Dendritic cell treated with granulocyte-macrophage colony-stimulating factor and Interleukin-4, amounts not matched to agents 40 ng/mL and 50 ng/mL, for 4 days (primary cell): ENCODE measurements at regions not wholly inside any gene's neighbourhood (a gene's known extent, or its start where the extent isn't known, plus 50 kb on each side); places are given as distances from the start of the nearest gene placed in this dataset.
"Not testable (repeated sequence)": the region's sequence is repeated elsewhere in the genome, so short reads cannot be mapped to it uniquely, and the experiment has no call there.

Source experiments
- H3K27ac Mint-ChIP-seq: one replicate; pipeline ENCODE4 v1.8.0; 2022; ENCODE audit warnings: mild to moderate bottlenecking, mixed read lengths
- H3K27me3 Mint-ChIP-seq: one replicate; pipeline ENCODE4 v1.8.0; 2022; ENCODE audit warnings: mild to moderate bottlenecking, mixed read lengths
- H3K36me3 Mint-ChIP-seq: one replicate; pipeline ENCODE4 v1.8.0; 2022; ENCODE audit warnings: low read depth, mixed read lengths
- H3K4me1 Mint-ChIP-seq: one replicate; pipeline ENCODE4 v1.8.0; 2022; ENCODE audit warnings: low read depth, mixed read lengths
- H3K4me3 Mint-ChIP-seq: one replicate; pipeline ENCODE4 v1.8.0; 2022; ENCODE audit warnings: mild to moderate bottlenecking, moderate library complexity, mixed read lengths
- H3K9me3 Mint-ChIP-seq: one replicate; pipeline ENCODE4 v1.8.0; 2022; ENCODE audit warnings: mixed read lengths
- intact Hi-C: fragments of 100-400 bp; cut with micrococcal nuclease; formaldehyde crosslinking; loops from one replicate; pipeline ENCODE4 v1.15.0; 2022

GRCh38 chr21:27996906-27997305 is 995.8 kb downstream of the LTN1 start:
- intact Hi-C loops, H3K4me1 Mint-ChIP-seq, H3K36me3 Mint-ChIP-seq, H3K9me3 Mint-ChIP-seq, H3K4me3 Mint-ChIP-seq, H3K27me3 Mint-ChIP-seq, H3K27ac Mint-ChIP-seq: not testable (repeated sequence)

DNA sequence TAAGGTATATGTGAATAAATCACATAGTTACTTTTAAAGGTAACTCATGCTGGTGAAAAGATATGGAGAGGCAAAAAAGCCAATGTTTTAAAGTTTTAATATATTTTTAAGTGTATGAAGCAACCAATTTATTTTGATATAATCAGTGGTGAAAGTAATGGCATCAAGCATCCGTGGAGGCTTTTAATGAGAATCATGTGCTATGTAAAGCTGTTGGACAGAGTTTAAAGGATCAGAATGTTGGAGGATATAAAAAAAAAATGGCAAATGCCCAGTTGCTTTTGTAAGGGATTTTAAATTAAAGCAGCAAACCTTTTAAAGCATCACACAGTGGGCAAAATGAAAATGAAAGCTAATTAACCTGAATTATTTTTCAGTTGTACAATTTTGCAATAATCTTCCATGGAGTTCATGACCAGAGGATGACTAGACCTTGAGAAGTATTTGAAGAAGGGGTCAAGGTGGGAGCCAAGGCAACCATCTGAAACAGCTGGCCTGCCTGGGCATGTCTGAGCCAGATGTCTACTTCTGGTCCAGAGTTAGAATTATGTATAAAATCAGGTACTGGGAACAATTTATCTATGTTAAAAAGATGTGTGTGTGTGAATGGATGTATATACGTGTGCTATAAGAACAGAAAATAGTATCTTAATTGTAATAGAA is 1007.9 kb downstream of the LTN1 start:
- H3K4me3 Mint-ChIP-seq, intact Hi-C loops, H3K36me3 Mint-ChIP-seq, H3K27ac Mint-ChIP-seq, H3K27me3 Mint-ChIP-seq, H3K4me1 Mint-ChIP-seq, H3K9me3 Mint-ChIP-seq: not testable (repeated sequence)

GRCh38 chr21:27979446-27979845 is 1012.6 kb upstream of the ADAMTS5 start:
- intact Hi-C loops, H3K4me1 Mint-ChIP-seq, H3K27me3 Mint-ChIP-seq, H3K4me3 Mint-ChIP-seq, H3K36me3 Mint-ChIP-seq, H3K9me3 Mint-ChIP-seq, H3K27ac Mint-ChIP-seq: not testable (repeated sequence)

DNA sequence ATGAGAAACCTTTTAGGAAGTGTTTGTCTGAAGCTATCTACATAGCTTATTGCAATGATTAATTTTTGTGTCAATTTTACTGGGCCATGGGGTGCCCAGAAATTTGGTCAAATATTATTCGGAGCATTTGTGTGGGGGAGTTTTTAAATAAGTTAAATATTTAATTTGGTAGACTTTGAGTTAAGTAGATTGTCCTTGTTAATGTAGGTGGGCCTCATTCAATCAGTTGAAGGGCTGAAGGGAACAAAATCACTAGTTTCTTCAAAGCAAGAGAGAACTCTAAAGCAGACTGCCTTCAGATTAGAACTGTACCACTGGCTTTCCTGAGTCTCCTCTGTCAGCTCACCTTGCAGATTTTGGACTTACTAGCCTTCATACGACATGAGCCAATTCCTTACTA is 1008.6 kb upstream of the ADAMTS5 start:
- Mint-ChIP-seq H3K9me3 (no peaks in the 10 kb centered on the region), H3K4me1 (no peaks in the 10 kb centered on the region), H3K27ac (no peak overlapping the region), H3K27me3 (no peaks in the 10 kb centered on the region), H3K4me3 (no peak overlapping the region), H3K36me3 (no peaks in the 10 kb centered on the region)
- intact Hi-C loops: no loop called here

GRCh38 chr21:27974152-27974551 is 1007.3 kb upstream of the ADAMTS5 start:
- H3K9me3 Mint-ChIP-seq, intact Hi-C loops, H3K36me3 Mint-ChIP-seq, H3K27me3 Mint-ChIP-seq, H3K4me3 Mint-ChIP-seq, H3K27ac Mint-ChIP-seq, H3K4me1 Mint-ChIP-seq: not testable (repeated sequence)

DNA sequence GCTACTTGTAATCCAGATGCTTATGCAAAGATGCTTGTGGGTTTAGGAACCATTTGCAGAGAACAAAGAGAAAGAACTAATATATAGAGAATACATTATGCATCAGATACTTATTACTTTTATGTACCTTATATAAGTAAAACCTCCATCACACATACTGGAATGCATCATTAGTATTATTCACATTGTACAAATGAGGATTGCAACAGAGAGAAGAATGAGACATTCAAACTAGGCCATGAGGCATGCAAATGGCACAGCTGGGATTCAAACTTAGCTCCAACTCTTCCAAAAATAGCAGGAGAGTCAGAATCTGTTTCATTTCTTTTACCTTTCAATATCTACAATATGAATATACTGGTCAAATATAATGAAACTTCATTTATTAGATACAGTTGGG is 1001.4 kb upstream of the ADAMTS5 start:
- H3K4me3 Mint-ChIP-seq, H3K27me3 Mint-ChIP-seq, H3K27ac Mint-ChIP-seq, H3K9me3 Mint-ChIP-seq, H3K36me3 Mint-ChIP-seq, H3K4me1 Mint-ChIP-seq, intact Hi-C loops: not testable (repeated sequence)

DNA sequence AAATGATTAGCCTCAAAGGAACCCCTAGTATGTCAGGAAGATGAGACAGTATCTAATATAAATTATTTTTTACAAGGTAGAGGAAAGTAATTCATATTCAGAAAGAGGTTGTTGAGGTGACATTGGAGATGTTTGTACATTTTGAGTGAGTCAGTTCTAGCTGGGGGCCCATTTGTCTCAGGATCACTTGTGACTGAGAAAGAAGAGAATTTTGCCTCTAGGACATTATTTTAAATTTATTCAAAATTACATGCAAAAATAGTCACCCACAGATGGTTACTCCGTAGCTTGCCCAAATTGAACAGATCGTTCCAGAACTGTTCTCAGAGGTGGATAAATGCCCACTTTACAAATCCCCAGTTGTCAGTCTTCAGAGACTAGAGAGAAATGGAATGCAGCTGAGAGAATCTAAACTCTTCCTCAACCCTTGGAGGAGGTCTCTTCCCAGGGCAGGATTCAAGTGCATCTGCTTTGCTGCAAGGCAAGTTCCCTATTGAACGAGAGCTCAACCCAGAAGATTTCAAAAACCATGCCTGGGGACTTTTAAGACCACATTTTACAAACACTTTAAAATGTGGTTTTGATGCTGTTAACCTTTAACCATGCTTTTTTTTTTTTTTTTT is 987.8 kb upstream of the ADAMTS5 start:
- H3K36me3 Mint-ChIP-seq: no peaks in the 10 kb centered on the region
- H3K4me3 Mint-ChIP-seq: no peak overlapping the region
- H3K27ac Mint-ChIP-seq: no peak overlapping the region
- no peaks in the 10 kb centered on the region for H3K9me3 Mint-ChIP-seq
- H3K4me1 Mint-ChIP-seq: peaks cover 10% of the 10 kb centered on the region
- peaks cover 15% of the 10 kb centered on the region for H3K27me3 Mint-ChIP-seq
- intact Hi-C loops: no loop called here

DNA sequence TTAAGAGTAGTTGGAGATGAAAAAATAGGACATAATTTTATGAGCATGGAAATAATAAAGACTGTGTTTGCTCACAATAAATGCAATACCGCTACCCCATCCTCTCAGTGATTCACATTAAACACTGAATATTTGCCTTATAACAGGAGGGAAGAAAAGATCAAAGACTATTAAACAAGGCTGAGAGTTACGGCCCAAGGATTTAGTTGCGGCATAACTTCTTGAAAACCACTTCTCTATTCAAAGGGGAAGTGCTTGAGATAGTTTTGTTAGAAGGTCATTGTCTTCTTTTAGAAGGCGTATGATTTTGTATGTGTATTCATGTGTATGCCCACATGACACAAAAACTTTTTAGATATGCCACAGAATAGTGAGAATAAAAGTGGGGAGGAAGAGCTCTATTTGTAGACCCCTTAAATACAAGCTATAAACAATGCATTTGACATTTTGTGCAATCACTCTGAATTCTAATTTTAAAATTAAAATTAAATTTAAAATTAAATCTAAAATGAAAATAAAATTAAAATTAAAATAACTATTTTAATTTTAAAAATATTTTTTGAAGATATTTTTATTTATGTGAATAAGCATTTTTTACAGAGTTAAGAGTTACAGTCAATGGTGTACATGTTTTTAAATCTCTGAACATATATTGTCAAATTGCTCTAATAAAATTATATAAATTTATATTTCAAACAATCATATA is 986.6 kb upstream of the ADAMTS5 start:
- Mint-ChIP-seq H3K4me1 (peaks cover 10% of the 10 kb centered on the region), H3K4me3 (no peak overlapping the region), H3K9me3 (no peaks in the 10 kb centered on the region), H3K27ac (no peak overlapping the region), H3K27me3 (peaks cover 15% of the 10 kb centered on the region), H3K36me3 (no peaks in the 10 kb centered on the region)
- intact Hi-C loops: no loop called here

DNA sequence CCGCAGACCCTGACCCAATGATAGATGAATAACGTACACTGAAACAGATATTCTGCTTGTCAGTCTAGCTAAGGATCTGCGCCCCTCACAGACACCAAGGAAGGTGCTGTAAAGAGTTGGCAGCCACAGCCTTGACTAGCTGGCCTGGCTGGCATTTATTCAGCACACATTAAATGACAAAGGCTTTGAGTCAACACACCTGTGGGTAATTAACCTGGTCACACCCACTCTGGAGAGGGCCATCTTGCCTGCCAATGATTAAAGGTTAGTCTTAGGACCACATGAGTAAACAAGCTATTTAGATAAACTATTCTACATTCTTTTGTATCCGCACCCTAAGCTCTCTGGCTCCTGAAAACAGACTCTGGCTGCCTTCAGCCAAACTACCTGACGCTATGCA is 982.2 kb upstream of the ADAMTS5 start:
- H3K27ac Mint-ChIP-seq, intact Hi-C loops, H3K4me3 Mint-ChIP-seq, H3K27me3 Mint-ChIP-seq, H3K9me3 Mint-ChIP-seq, H3K4me1 Mint-ChIP-seq, H3K36me3 Mint-ChIP-seq: not testable (repeated sequence)

DNA sequence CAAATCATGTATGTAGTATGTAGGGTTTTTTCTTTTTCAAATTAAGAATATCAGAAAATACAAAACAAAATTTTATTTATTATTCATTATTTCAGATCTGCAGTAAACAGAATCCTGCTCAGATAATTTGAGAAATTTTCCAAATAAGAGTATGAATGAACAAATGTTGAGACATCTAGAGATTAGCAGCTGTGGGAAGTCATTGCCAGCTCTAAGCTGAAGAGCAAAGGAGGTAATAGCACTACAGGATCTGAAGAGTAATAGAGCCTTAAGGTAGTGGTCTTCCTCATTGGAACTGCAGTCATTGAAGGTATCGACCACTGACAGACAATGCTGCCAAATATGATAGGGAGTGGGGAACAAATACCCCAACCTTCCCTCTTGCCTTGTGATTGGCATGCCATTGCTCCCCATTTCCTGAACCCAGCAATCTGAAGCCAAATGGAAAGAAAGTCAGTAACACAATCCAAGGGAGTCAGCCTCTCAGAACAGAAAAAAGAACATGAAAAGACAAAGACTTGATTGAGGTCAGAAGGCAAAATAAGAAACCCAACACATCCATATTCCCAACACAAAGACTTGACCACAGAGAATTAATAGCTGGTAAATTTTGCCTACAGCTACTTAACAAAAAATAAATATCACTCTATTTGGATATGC is 963.4 kb upstream of the ADAMTS5 start:
- H3K27me3 Mint-ChIP-seq: not testable (repeated sequence)

GRCh38 chr21:27929179-27929578 is 962.3 kb upstream of the ADAMTS5 start:
- H3K36me3 Mint-ChIP-seq, H3K4me1 Mint-ChIP-seq, intact Hi-C loops, H3K27ac Mint-ChIP-seq, H3K9me3 Mint-ChIP-seq, H3K4me3 Mint-ChIP-seq: not testable (repeated sequence)
- peaks cover 14% of the 10 kb centered on the region for H3K27me3 Mint-ChIP-seq

More for the DNA sequence above, 963.4 kb upstream of the ADAMTS5 start:
- H3K36me3 Mint-ChIP-seq, H3K4me1 Mint-ChIP-seq, H3K4me3 Mint-ChIP-seq, H3K27ac Mint-ChIP-seq, H3K9me3 Mint-ChIP-seq, intact Hi-C loops: not testable (repeated sequence)

DNA sequence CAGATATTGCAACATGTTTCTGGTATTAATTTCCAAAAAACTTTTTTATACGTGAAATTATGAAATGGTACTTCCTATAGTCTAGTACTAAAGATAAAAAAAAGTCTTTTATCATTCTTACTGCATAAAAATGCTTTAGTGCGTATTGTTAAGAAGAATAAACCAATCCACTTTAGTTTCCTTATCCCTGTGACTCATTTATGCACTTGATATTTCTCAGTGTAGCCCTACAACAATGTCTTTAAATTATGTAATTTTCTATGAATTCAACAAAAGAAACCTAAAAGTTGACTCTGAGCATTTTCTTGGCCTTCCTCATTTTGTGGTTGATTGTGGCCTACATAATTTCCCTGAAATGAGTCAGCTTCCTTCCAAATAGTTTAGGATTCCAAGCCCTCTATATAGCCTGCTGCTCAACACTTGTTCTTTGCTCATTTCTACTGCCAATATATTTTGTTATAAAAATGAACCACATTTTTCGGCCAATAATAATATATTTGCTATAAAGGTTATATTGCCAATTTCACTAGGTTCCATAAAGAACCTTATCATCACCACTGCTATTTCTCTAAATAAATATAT is 961.7 kb upstream of the ADAMTS5 start:
- intact Hi-C loops, H3K4me3 Mint-ChIP-seq, H3K36me3 Mint-ChIP-seq, H3K27ac Mint-ChIP-seq, H3K9me3 Mint-ChIP-seq, H3K4me1 Mint-ChIP-seq: not testable (repeated sequence)
- peaks cover 14% of the 10 kb centered on the region for H3K27me3 Mint-ChIP-seq

DNA sequence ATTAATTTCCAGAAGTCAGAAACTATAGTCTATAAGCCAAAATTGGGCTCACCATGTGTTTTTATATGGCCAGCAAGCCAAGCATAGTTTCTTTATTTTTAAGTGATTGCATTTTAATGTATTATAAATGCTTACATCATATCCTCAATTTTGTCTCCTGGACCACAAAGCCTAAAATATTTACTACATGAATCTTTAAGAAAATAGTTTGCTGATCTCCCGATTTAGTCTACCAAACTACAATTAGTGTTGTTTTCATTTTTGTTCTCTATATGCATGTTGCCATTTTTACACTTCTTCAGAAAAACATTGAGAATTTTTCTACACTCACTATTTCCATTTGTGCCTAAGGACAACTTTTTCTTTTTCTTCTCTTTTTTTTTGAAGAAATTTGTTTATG is 954.5 kb upstream of the ADAMTS5 start:
- H3K4me3 Mint-ChIP-seq, H3K27ac Mint-ChIP-seq, H3K9me3 Mint-ChIP-seq, H3K4me1 Mint-ChIP-seq, H3K36me3 Mint-ChIP-seq, intact Hi-C loops: not testable (repeated sequence)
- peaks cover 12% of the 10 kb centered on the region for H3K27me3 Mint-ChIP-seq

DNA sequence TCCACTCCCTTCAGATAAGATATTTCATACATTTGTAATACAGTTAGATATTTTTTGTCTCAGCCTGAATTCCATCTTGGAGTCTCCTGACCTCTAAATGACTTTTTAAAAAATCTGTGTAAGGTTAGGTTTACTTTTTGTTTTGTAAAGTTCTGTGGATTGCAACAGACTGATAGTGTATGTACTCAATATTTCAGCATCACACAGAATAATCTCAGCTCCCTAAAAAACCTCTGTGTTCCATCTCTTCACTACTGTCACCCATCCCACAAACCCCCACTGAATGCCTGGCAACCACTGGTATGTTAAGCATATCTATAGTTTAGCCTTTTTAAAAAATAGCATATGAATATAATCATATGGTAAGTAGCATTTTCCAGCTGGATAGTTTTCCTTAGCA is 951.1 kb upstream of the ADAMTS5 start:
- H3K4me3 Mint-ChIP-seq, H3K27me3 Mint-ChIP-seq, H3K36me3 Mint-ChIP-seq, intact Hi-C loops, H3K4me1 Mint-ChIP-seq, H3K27ac Mint-ChIP-seq: not testable (repeated sequence)
- H3K9me3 Mint-ChIP-seq: peaks cover 13% of the 10 kb centered on the region
